Right kidney (tissue), 1 donor: ENCODE measurements at regions not wholly inside any gene's neighbourhood (a gene's known extent, or its start where the extent isn't known, plus 50 kb on each side); places are given as distances from the start of the nearest gene placed in this dataset.

Experiments used
- DNase-seq: peaks from one replicate; pipeline ENCODE4 v3.0.0-alpha.2; 2016

DNA sequence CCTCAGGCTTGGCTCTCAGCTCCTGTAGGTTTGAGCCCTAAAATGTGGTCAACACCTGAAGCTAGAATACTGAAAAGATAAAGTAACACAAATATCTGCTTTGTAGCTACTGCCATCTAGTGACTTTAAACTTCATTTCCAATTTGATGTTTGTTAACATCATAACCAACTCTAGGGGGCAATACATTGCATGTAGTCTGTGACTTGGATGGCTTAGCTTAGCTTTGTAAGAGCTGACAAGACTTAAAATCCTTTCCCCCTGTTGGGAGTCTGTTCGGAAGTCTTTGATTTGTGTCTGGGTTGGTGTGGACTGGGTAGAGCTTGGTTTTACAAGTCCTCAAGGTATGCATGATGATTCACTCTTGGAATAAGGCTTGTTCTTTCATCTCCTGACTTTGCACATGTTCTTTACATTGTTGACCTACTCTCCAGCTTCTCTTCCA lies 51.7 kb downstream of the SCN11A start:
- DNase-seq = peak; percentile 16

DNA sequence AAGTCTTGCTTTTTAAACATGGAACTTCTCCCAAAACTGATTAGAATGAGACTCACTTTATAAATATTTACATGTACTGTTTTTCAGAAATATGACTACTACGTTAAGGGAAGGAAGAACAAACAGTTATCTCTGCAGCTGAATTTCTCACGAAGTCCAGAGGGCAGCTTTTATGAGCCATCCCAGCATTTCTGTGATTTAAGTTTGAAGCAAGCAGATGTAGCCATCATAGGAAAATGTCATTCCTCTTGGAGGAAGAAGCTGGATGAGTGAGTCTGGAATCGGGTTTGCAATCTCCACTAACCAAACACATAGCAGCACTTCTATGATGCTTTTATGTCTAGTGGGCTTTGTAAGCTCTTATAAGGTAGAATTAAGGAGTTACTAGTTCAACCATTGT lies 53.7 kb downstream of the SCN11A start:
- no peak for DNase-seq

DNA sequence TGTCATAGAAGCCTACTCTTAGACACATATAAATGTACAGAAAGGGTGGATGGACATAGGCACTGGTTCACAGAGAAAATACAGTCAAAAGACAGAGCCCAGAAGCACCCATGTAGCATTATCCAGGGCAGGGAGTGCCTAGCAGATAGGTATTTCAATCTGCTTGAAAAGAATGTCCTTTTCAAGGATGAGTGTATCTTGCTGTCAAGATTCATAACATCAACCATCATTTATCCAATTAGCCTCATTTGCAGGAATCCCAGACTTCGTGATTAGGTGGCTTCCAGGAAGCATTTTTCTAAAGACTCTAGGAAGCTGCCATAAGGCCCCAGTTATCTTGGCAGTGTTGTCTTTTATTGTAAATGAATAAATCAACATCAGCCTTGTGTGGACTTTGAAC lies 55.6 kb downstream of the SCN11A start:
- no peak for DNase-seq

- DNase-seq = no peak
These were observed 57.5 kb downstream of the SCN11A start for GRCh38 chr3:38994251-38994650.

DNA sequence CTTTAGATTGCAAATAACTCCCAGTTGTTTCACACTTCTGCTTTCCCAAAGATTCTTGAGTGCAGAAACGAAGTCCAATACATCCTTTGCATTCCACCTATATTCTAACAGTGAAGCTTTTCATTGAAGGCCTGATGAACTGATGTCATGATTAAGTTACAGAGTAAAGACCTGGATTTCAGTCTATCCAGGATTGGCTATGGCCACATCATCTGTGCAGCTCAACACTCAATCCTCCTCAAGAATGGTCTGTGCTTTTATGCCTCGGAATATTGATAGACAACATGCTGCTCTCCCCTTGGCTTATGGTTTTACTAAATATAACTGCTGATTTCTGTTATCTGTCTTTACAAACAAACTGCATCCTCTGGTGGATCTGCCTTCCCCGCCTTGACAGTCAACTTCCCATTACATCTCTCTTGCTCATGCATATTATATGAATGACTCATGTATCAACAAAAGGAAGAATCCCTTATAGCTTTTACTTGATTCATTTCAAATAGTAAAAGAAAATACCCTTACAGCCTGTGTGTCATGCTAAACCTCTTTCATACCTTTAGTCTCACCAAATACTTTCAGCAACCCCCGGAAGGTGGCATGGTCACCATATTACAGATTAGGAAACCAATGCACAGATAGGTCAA lies 59.5 kb downstream of the SCN11A start:
- DNase-seq = no peak

- no peak for DNase-seq
These were observed 61.1 kb downstream of the SCN11A start for GRCh38 chr3:38990621-38991020.

DNA sequence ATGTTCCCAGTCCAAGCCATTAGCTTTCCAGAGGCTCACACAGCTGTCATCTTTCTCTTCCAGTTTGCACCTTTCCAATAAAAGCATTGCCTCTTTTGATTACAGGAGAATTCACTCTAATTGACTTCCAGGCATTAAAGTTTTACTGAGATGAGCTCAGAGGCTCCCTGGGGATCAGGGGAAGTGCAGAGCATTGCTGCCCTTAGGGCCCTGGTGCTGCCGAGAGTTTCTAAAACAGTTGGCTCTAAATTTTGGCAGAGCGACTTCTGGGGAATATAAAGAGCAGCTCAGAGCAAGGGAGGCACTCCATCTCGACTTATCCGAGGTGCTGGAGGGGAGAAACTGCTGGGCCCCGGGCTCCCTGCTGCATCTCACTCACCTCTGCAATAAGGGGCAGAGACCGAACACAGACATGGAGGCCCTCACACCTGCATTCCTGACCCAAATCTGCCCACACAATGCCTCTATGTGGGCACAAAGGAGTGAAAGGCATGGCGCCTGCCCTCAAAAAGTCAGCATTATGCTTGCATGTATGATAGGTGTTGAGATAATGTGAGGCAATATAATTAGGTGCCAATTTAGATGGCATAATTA lies 61.7 kb downstream of the SCN11A start:
- no peak for DNase-seq

- no peak for DNase-seq
These were observed 62.8 kb downstream of the SCN11A start for GRCh38 chr3:38988955-38989354.

DNA sequence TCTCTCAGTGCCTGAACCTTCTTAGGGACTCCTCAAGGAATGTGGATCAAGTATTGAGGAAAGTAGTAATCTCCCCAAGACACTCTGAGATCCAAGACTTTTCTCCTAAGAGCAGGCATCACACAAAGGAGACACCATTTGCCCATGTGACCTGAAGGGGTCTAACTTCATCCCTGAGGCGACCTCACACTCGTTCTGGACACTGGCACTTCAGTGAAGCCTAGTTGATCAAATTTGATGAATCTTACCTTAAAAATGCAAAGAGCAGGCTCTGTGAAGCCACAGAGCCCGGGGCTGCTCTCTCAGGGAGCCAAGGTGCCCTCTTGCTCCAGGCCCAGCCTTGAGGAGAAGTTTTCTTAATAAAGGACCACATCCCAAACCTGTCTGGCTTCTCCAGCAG lies 64.3 kb downstream of the SCN11A start:
- no peak for DNase-seq

DNA sequence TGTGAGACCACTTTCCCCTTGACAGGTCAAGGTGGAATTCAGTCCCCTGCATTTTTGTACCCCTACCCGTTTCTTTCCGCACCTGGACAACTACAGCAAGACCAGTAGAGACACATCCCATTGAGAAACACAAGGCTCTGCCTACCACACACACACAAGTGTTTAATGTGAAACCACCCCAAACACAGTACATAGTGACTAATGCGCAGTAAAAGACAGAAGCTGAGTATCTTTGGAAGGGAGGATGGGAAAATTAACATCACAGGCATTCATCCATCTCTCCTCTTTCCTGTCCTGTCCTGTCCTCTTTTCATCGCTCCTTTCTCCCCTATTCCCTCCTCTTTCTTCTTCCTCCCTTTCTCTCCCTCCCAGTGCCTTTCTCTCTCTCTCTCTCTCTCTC lies 64.8 kb downstream of the SCN11A start:
- no peak for DNase-seq

DNA sequence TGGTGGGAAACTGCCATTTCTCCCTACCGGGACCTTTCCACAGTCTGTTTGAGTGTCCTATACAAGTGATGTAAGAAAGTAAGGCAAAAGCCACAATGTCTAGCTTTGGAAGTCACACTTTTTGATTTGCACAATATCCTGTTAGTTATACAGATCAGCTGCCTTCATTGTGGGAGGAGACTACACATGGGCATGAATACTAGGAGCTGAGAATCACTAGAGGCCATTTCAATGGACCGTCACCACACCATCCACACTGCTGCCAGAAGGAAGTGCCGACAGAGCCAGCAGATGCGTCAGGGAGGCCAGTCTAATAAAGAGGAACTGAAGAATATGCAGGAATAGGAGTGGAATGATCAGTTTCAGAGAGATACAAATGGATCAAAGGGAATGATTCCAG lies 65.8 kb downstream of the SCN11A start:
- DNase-seq = no peak

DNA sequence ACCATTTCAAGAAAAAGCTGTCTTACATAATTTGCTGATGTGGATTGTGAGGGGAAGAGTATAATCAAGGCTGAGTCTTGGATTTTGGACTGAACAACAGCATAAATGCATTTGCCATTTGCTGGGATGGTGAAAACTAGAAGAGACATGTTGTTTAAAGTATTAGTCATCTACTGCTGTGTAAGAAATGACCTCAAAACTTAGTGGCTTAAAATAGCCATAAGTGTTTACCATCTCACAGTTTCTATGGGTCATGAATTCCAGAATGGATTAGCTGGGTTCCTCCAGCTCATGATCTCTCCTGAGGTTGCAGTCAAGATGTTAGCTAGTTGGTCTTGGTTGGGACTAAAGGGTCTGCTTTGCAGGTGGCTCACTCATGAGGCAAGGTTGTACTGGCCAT lies 66.2 kb downstream of the SCN11A start:
- no peak for DNase-seq

GRCh38 chr3:38984731-38985130 lies 67.0 kb downstream of the SCN11A start:
- DNase-seq = no peak

DNA sequence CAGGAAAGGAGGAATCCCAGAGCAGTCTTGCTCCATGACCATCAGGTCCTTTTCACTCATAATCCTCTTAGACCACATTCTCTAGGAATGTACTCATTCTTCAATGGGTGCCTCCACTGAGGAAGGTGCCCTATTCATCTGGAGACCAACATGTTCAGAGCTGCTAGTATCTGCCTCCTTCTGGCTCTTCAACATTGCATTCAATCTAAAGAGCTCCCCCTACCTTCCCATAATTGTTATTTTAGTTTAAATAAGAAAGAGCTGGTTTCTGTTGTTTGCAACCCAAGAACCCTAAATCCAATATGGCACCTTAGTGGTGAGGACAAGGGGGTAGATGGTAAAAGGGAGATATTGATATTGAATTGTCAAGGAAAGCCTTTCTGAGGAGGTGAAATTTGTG lies 67.6 kb downstream of the SCN11A start:
- no peak for DNase-seq

DNA sequence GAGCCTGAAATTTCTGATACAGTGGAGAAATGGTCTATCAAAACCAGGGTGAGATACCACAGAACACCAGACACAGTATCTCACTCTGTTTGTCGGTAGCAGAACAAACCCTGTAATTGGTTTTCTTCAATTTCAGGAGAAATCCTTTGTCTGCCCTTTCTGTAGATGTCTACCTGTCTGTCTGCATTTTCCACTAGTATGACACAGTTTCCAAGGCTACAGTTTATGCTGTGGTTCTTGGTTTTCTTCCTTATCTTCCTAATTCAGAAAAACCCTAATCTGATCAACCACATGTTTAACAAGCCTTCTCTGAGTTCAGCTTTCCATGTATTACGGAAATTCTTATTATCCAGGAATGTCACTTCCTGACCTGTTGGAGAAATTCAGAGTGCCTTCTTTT lies 70.8 kb downstream of the SCN11A start:
- DNase-seq = no peak

GRCh38 chr3:38978729-38979128 lies 73.0 kb downstream of the SCN11A start:
- DNase-seq = no peak

- DNase-seq = no peak
These were observed 80.7 kb downstream of the SCN11A start for GRCh38 chr3:38970851-38971638.

- DNase-seq = no peak
These were observed 82.2 kb downstream of the SCN11A start for GRCh38 chr3:38969317-38970235.

GRCh38 chr3:38968891-38969290 lies 82.9 kb downstream of the SCN11A start:
- no peak for DNase-seq

- DNase-seq = no peak
These were observed 83.3 kb downstream of the SCN11A start for GRCh38 chr3:38968403-38968802.

DNA sequence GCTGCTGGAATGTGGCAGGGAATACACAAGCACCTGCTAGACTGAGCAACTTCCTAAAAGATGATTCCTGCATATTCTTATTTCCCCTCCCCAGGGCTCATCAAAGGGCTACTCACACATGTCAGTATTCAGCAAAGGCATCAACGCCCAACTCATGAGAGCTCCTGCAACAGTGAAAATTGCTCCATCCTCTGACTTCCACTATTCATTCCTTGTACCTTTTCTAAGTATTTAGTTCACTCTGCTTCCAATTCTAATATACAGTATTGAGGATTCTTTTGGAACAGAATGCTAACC lies 84.1 kb downstream of the SCN11A start:
- no peak for DNase-seq

DNA sequence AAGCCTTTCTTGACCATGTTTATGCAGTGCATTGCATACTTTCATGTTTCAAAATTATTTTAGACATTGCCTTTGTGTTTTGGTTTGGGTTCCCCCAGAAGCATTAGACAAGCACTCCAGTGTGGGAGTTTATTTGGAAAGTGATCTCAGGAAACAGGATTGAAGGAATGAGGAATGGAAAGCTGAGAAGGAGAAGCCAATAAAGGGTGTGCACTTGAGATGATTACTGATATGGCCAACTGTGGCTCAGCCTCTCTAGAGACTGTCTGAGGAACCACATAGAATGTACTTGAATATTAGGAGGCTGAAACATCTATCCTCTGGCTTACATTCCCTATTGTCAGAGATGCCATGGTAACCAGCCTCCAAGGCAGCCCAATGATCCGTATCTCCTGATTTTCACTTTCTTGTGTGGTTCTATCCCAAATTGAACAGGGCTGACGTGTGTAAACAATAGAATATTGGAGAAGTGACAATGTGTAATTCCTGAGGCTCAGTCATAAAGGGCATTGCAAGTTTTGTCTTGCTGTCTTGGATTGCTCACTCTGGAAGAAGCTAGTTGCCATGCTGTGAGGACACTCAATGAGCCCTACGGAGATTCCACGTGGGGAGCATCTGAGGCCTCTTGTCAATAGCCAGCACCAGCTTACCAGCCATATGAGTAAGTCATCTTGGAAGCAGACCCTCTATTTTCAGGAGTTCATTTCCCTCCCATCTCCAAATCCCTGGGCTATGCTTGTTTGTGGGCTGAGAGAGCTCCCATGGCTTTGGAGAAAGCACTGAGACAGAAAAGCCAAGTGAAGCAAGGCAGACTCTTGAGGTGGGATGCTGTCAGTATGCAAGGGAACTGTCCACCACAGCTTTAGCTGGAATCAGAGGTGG lies 84.7 kb downstream of the SCN11A start:
- no peak for DNase-seq
